ENCODE measurements at regions not wholly inside any gene's neighbourhood (a gene's known extent, or its start where the extent isn't known, plus 50 kb on each side); places are given as distances from the start of the nearest gene placed in this dataset.

DNA sequence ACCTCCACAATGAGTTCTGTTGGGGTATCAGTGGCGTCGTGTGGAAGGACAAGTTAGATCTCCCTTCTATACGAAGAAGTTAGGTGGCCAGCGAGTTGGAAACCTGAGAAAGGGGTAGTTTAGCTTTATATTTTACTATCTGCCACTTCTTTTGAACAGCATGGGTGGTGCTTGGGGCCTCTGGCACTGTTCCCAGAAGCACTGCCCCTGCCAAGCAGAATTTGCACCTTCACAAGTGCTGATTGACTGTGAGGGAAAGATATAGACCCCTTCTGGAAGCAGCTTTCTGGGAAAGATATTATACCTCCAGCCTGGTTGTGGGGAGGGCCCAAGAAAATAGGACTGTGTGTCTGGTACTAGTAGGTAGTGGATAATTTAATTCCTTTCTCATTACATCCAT, 246.9 kb downstream of the FBXO8 start:
- intact Hi-C loops (cut with micrococcal nuclease), result no loop called here
- ATAC-seq (no peak), DNase-seq (no peak)
- no peak overlapping the region for H3K4me2 ChIP-seq (ENCODE audit: low read length)
- ChIA-PET POLR2A (ENCODE audit: unreplicated experiment) (no interaction called here), CTCF (no interaction called here)
- H3K9me3 ChIP-seq (ENCODE audit: low read length), result no peaks in the 10 kb centered on the region
- no peak overlapping the region for H3K9ac ChIP-seq (ENCODE audit: low read length)
- H3K27ac ChIP-seq (ENCODE audit: low read length), result no peak overlapping the region
- H3K9me2 ChIP-seq (replicated peaks; ENCODE audit: low read length), result no peaks in the 10 kb centered on the region
- no peaks in the 10 kb centered on the region for H3K79me2 ChIP-seq (ENCODE audit: low read length)
- no peaks in the 10 kb centered on the region for H3K36me3 ChIP-seq (ENCODE audit: low read depth, low read length)
- TF ChIP-seq, protein P1, sequence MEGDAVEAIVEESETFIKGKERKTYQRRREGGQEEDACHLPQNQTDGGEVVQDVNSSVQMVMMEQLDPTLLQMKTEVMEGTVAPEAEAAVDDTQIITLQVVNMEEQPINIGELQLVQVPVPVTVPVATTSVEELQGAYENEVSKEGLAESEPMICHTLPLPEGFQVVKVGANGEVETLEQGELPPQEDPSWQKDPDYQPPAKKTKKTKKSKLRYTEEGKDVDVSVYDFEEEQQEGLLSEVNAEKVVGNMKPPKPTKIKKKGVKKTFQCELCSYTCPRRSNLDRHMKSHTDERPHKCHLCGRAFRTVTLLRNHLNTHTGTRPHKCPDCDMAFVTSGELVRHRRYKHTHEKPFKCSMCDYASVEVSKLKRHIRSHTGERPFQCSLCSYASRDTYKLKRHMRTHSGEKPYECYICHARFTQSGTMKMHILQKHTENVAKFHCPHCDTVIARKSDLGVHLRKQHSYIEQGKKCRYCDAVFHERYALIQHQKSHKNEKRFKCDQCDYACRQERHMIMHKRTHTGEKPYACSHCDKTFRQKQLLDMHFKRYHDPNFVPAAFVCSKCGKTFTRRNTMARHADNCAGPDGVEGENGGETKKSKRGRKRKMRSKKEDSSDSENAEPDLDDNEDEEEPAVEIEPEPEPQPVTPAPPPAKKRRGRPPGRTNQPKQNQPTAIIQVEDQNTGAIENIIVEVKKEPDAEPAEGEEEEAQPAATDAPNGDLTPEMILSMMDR (conservative IDR thresholded peaks at IDR 0.05; ENCODE audit: low read depth, low read length), result no peak
- no peak for TF ChIP-seq EZH2 (IDR thresholded peaks at IDR 0.05; ENCODE audit: low read length, unreplicated experiment)
- TF ChIP-seq EZH2phosphoT487 (IDR thresholded peaks at IDR 0.05; ENCODE audit: borderline replicate concordance, low read length), result no peak
- no peaks in the 10 kb centered on the region for H3K4me1 ChIP-seq (ENCODE audit: insufficient read depth, low read length)
- BruUV-seq (replicated peaks), result no TSS peak
- H3K4me3 ChIP-seq (ENCODE audit: low read length), result no peak overlapping the region
- no peaks in the 10 kb centered on the region for H3F3A ChIP-seq (ENCODE audit: low read length, unreplicated experiment)
- no peaks in the 10 kb centered on the region for H4K20me1 ChIP-seq (ENCODE audit: low read length)
- no peak overlapping the region for H2AFZ ChIP-seq (ENCODE audit: low read length)
- peaks cover 40% of the 10 kb centered on the region for H3K27me3 ChIP-seq (ENCODE audit: low read length)

DNA sequence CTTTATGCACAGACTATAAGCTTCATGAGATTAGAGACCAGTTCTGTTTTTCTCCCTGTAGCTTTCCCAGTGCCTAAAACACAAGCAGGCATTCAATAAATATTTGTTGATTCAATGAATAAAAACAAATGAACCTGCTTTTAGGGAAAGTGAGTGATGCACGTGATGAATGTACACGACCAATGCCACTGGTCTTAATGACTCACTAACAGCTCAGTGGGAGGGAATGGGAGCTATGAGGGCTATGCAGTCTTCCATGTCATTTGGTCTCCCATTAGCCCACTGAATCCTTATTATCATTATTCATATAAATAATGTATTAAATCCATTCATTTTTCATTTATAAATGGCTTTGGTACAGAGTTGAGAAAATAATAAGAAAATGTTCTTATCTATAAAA, 247.4 kb downstream of the FBXO8 start:
- H3K4me2 ChIP-seq (ENCODE audit: low read length), result no peak overlapping the region
- no peaks in the 10 kb centered on the region for H3K4me1 ChIP-seq (ENCODE audit: insufficient read depth, low read length)
- no peaks in the 10 kb centered on the region for H3K79me2 ChIP-seq (ENCODE audit: low read length)
- H2AFZ ChIP-seq (ENCODE audit: low read length), result no peak overlapping the region
- DNase-seq (no peak), ATAC-seq (no peak)
- H3K27me3 ChIP-seq (ENCODE audit: low read length), result peaks cover 45% of the 10 kb centered on the region
- H3K9ac ChIP-seq (ENCODE audit: low read length), result no peak overlapping the region
- H3K36me3 ChIP-seq (ENCODE audit: low read depth, low read length), result no peaks in the 10 kb centered on the region
- H4K20me1 ChIP-seq (ENCODE audit: low read length), result no peaks in the 10 kb centered on the region
- TF ChIP-seq EZH2 (IDR thresholded peaks at IDR 0.05; ENCODE audit: low read length, unreplicated experiment), result no peak
- TF ChIP-seq, protein P1 (conservative IDR thresholded peaks at IDR 0.05; ENCODE audit: low read depth, low read length), result no peak
- no peak for TF ChIP-seq EZH2phosphoT487 (IDR thresholded peaks at IDR 0.05; ENCODE audit: borderline replicate concordance, low read length)
- BruUV-seq (replicated peaks), result no TSS peak
- CTCF ChIA-PET, result no interaction called here
- no peaks in the 10 kb centered on the region for H3K9me3 ChIP-seq (ENCODE audit: low read length)
- intact Hi-C loops (cut with micrococcal nuclease), result no loop called here
- no peak overlapping the region for H3K27ac ChIP-seq (ENCODE audit: low read length)
- no peaks in the 10 kb centered on the region for H3F3A ChIP-seq (ENCODE audit: low read length, unreplicated experiment)
- POLR2A ChIA-PET (ENCODE audit: unreplicated experiment), result no interaction called here
- H3K4me3 ChIP-seq (ENCODE audit: low read length), result no peak overlapping the region
- H3K9me2 ChIP-seq (replicated peaks; ENCODE audit: low read length), result no peaks in the 10 kb centered on the region

DNA sequence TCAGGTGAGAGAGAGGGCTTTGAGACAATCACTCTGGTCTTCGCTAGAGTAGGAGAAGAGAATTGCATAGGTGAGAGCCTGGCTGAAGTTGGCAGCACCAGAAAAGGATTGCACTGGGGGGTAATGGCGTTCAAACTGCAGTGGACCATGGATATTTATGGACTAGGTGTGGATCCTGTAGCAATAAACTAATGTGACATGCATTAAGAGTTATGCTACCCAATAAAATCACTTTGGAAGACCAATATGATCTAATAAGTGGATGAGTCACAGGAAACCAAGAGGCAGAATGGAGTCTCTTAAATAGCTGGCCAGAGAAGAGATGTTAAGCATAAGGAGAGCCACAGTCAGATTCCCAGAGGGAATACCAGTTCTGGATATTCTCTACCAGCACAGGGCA, 259.8 kb downstream of the FBXO8 start:
- CTCF ChIA-PET, result no interaction called here

More for the DNA sequence above, 259.8 kb downstream of the FBXO8 start:
- Histone ChIP-seq H3K9me2 (replicated peaks; ENCODE audit: low read length) (no peaks in the 10 kb centered on the region), H3K9ac (ENCODE audit: low read length) (no peak overlapping the region), H3K4me3 (ENCODE audit: low read length) (no peak overlapping the region), H3K9me3 (ENCODE audit: low read length) (no peaks in the 10 kb centered on the region), H3K79me2 (ENCODE audit: low read length) (no peaks in the 10 kb centered on the region), H3K4me2 (ENCODE audit: low read length) (no peak overlapping the region), H3K36me3 (ENCODE audit: low read depth, low read length) (no peaks in the 10 kb centered on the region), H4K20me1 (ENCODE audit: low read length) (no peaks in the 10 kb centered on the region), H2AFZ (ENCODE audit: low read length) (no peak overlapping the region), H3K4me1 (ENCODE audit: insufficient read depth, low read length) (no peaks in the 10 kb centered on the region), H3K27ac (ENCODE audit: low read length) (no peak overlapping the region), H3F3A (ENCODE audit: low read length, unreplicated experiment) (no peaks in the 10 kb centered on the region), H3K27me3 (ENCODE audit: low read length) (peaks cover 42% of the 10 kb centered on the region)
- ATAC-seq, result no peak
- TF ChIP-seq EZH2 (IDR thresholded peaks at IDR 0.05; ENCODE audit: low read length, unreplicated experiment) (no peak), EZH2phosphoT487 (IDR thresholded peaks at IDR 0.05; ENCODE audit: borderline replicate concordance, low read length) (no peak)
- TF ChIP-seq, protein P1 (conservative IDR thresholded peaks at IDR 0.05; ENCODE audit: low read depth, low read length), result no peak
- no TSS peak for BruUV-seq (replicated peaks)
- intact Hi-C loops (cut with micrococcal nuclease), result no loop called here
- POLR2A ChIA-PET (ENCODE audit: unreplicated experiment), result no interaction called here
- peak; percentile 20 for DNase-seq

Data from PC-3 (cell line).